GM19455 (cell line): ENCODE measurements at regions not wholly inside any gene's neighbourhood (a gene's known extent, or its start where the extent isn't known, plus 50 kb on each side); places are given as distances from the start of the nearest gene placed in this dataset.

ENCODE experiments used
- ATAC-seq: cut with Tn5 transposase; IDR thresholded peaks from one replicate; pipeline ENCODE4 v1.9.1; 2021; ENCODE audit not compliant: unreplicated experiment

GRCh38 chr2:107024269-107024668 lies 138.3 kb upstream of the ST6GAL2 start:
- no peak for ATAC-seq

- no peak for ATAC-seq
Measured at GRCh38 chr2:107025291-107025857, 139.4 kb upstream of the ST6GAL2 start.

- no peak for ATAC-seq
Measured at GRCh38 chr2:107025869-107026380, 140.0 kb upstream of the ST6GAL2 start.

GRCh38 chr2:107027205-107027604 lies 141.2 kb upstream of the ST6GAL2 start:
- ATAC-seq = no peak

- ATAC-seq = no peak
Measured at GRCh38 chr2:107027810-107028209, 141.8 kb upstream of the ST6GAL2 start.

GRCh38 chr2:107028661-107029060 lies 142.7 kb upstream of the ST6GAL2 start:
- no peak for ATAC-seq

GRCh38 chr2:107036293-107036692 lies 150.3 kb upstream of the ST6GAL2 start:
- ATAC-seq = no peak

- no peak for ATAC-seq
Measured at GRCh38 chr2:107062173-107062572, 176.2 kb upstream of the ST6GAL2 start.

GRCh38 chr2:107062599-107063220 lies 176.7 kb upstream of the ST6GAL2 start:
- ATAC-seq = no peak

- no peak for ATAC-seq
Measured at GRCh38 chr2:107063228-107063627, 177.3 kb upstream of the ST6GAL2 start.

GRCh38 chr2:107064750-107065149 lies 178.8 kb upstream of the ST6GAL2 start:
- no peak for ATAC-seq

- no peak for ATAC-seq
Measured at GRCh38 chr2:107068069-107068916, 182.3 kb upstream of the ST6GAL2 start.

- ATAC-seq = no peak
Measured at GRCh38 chr2:107069890-107070289, 183.9 kb upstream of the ST6GAL2 start.

GRCh38 chr2:107072150-107072940 lies 186.4 kb upstream of the ST6GAL2 start:
- ATAC-seq = no peak

- no peak for ATAC-seq
Measured at GRCh38 chr2:107078584-107078983, 192.6 kb upstream of the ST6GAL2 start.

GRCh38 chr2:107086497-107086896 lies 200.5 kb upstream of the ST6GAL2 start:
- no peak for ATAC-seq

GRCh38 chr2:107088156-107088555 lies 202.2 kb upstream of the ST6GAL2 start:
- ATAC-seq = no peak

- ATAC-seq = no peak
Measured at GRCh38 chr2:107091163-107091864, 205.3 kb upstream of the ST6GAL2 start.

- no peak for ATAC-seq
Measured at GRCh38 chr2:107093426-107093957, 207.5 kb upstream of the ST6GAL2 start.

- no peak for ATAC-seq
Measured at GRCh38 chr2:107094450-107094986, 208.6 kb upstream of the ST6GAL2 start.
